CD4-positive, alpha-beta memory T cell (primary cell): ENCODE measurements at regions not wholly inside any gene's neighbourhood (a gene's known extent, or its start where the extent isn't known, plus 50 kb on each side); places are given as distances from the start of the nearest gene placed in this dataset.

ENCODE experiments used
- CTCF ChIA-PET: fragments of 350-600 bp; sonication (Branson Sonifier 250); formaldehyde crosslinking; loops from one replicate; lab custom pipeline; 2021; ENCODE audit warnings: inconsistent platforms; ENCODE audit not compliant: partially characterized antibody; lab: Charles Lee
- POLR2A ChIA-PET: fragments of 350-600 bp; sonication (Branson Sonifier 250); formaldehyde crosslinking; loops from one replicate; lab custom pipeline; 2021; ENCODE audit not compliant: partially characterized antibody; lab: Charles Lee
- DNase-seq, 5 donors: peaks; one replicate each; pipeline versions ENCODE4 v3.0.0 to v3.0.0-alpha.2; 2020 to 2022; ENCODE audit warnings: mixed read lengths in 1 of 5
- H3K27ac ChIP-seq: one replicate; pipeline ENCODE4 v1.7.0; 2013; ENCODE audit warnings: low read depth, low read length
- H3K27me3 ChIP-seq: 2 replicates; pipeline ENCODE4 v1.7.0; 2013; ENCODE audit warnings: mild to moderate bottlenecking, low read length, moderate library complexity; ENCODE audit not compliant: insufficient read depth
- H3K36me3 ChIP-seq: 2 replicates; pipeline ENCODE4 v1.7.0; 2013; ENCODE audit warnings: mild to moderate bottlenecking, low read length, moderate library complexity; ENCODE audit not compliant: insufficient read depth
- H3K4me1 ChIP-seq: 2 replicates; pipeline ENCODE4 v1.7.0; 2013; ENCODE audit warnings: mild to moderate bottlenecking, low read length, moderate library complexity; ENCODE audit not compliant: insufficient read depth
- H3K4me3 ChIP-seq, 2 donors: one replicate each; pipeline ENCODE4 v1.7.0; 2013; ENCODE audit warnings: low read length in 2 of 2, mild to moderate bottlenecking in 1 of 2
- H3K9me3 ChIP-seq, 2 donors: one replicate each; pipeline ENCODE4 v1.7.0; 2013; ENCODE audit warnings: low read length in 2 of 2, control low read depth in 1 of 2; ENCODE audit not compliant: control insufficient read depth in 1 of 2
- H3K27ac Mint-ChIP-seq, 7 donors: one replicate each; pipeline ENCODE4 v1.8.0; 2020 to 2021; ENCODE audit warnings: mixed read lengths in 7 of 7, mild to moderate bottlenecking in 6 of 7, inconsistent platforms in 3 of 7, moderate library complexity in 3 of 7
- H3K27me3 Mint-ChIP-seq, 2 donors: one replicate each; pipeline ENCODE4 v1.8.0; 2020 to 2021; ENCODE audit warnings: mixed read lengths in 2 of 2
- H3K36me3 Mint-ChIP-seq, 2 donors: one replicate each; pipeline ENCODE4 v1.8.0; 2020 to 2021; ENCODE audit warnings: mixed read lengths in 2 of 2, inconsistent platforms in 1 of 2, mild to moderate bottlenecking in 1 of 2
- H3K4me1 Mint-ChIP-seq, 4 donors: one replicate each; pipeline ENCODE4 v1.8.0; 2020 to 2021; ENCODE audit warnings: mixed read lengths in 4 of 4, mild to moderate bottlenecking in 1 of 4
- H3K4me3 Mint-ChIP-seq, 8 donors: one replicate each; pipeline ENCODE4 v1.8.0; 2020 to 2021; ENCODE audit warnings: mixed read lengths in 8 of 8, mild to moderate bottlenecking in 7 of 8, moderate library complexity in 6 of 8, inconsistent platforms in 3 of 8
- H3K9me3 Mint-ChIP-seq, 8 donors: one replicate each; pipeline ENCODE4 v1.8.0; 2020 to 2021; ENCODE audit warnings: mixed read lengths in 8 of 8, mild to moderate bottlenecking in 5 of 8, inconsistent platforms in 3 of 8, moderate library complexity in 1 of 8
- intact Hi-C: fragments of 100-400 bp; cut with micrococcal nuclease; formaldehyde crosslinking; loops from one replicate; pipeline ENCODE4 v1.15.1; 2023

DNA sequence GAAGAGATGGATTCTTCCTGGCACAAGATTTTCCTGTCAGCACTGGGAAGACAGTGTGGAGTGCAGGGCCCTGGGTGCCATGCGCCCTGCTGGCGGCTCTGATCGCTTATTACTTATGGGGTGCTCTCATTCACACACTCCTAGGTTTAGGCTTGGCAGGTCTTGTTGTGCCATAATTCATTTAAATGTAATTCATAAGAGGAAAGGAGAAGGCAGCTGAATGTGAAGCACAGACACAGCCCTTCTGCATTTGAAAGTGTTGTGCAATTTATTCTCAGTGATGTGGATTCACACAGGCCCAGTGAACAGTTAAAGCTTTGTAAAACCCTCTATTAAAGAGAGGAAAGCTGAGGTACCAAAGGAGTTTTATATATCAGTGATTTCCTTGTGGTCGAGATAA, 249.7 kb downstream of the C4orf33 start:
- intact Hi-C loops: no loop called here

DNA sequence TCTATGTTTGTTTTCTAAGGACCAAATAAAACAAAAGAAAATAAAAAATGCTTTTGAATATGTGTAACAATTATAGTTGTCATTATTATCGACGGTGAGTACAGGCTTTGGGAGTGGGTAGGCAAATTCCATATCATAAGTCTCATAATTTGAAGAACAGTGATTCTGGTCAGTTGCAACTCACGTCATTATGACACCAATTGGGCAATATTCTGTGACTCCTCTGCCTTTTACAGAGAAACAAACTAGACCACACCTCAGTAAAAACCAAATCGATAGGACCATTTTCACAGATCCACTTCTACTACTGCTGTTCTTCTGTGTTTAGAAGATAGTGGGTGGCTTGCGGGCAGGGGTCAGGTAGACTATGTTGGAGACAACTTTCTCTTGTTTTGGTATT, 250.1 kb downstream of the C4orf33 start:
- no peak overlapping the region for H3K27ac ChIP-seq
- H3K4me1 Mint-ChIP-seq: peaks cover 0 to 5% (median 2%) of the 10 kb centered on the region in 4 donors
- H3K27me3 ChIP-seq: no peaks in the 10 kb centered on the region
- ChIA-PET POLR2A (no interaction called here), CTCF (interaction anchor here (1.6 kb wide), 1 partner anchor 14 kb away, joined by 4 read pairs; no protein-coding TSS in a partner anchor)
- H3K27me3 Mint-ChIP-seq: peaks cover 0 to 4% of the 10 kb centered on the region in 2 donors
- no peak overlapping the region for H3K27ac Mint-ChIP-seq
- intact Hi-C loops: no loop called here
- DNase-seq: no peak
- H3K36me3 Mint-ChIP-seq: no peaks in the 10 kb centered on the region
- H3K4me3 ChIP-seq: no peak overlapping the region
- no peaks in the 10 kb centered on the region for H3K9me3 Mint-ChIP-seq
- H3K9me3 ChIP-seq: no peaks in the 10 kb centered on the region
- H3K36me3 ChIP-seq: no peaks in the 10 kb centered on the region
- H3K4me3 Mint-ChIP-seq: no peak overlapping the region
- no peaks in the 10 kb centered on the region for H3K4me1 ChIP-seq

More for the DNA sequence above, 249.7 kb downstream of the C4orf33 start:
- Histone ChIP-seq H3K27me3 (no peaks in the 10 kb centered on the region), H3K4me1 (no peaks in the 10 kb centered on the region), H3K27ac (no peak overlapping the region), H3K36me3 (no peaks in the 10 kb centered on the region), H3K4me3 (no peak overlapping the region), H3K9me3 (no peaks in the 10 kb centered on the region)
- Mint-ChIP-seq H3K36me3 (no peaks in the 10 kb centered on the region), H3K9me3 (no peaks in the 10 kb centered on the region), H3K27me3 (peaks cover 0 to 4% of the 10 kb centered on the region in 2 donors), H3K4me1 (peaks cover 0 to 5% (median 2%) of the 10 kb centered on the region in 4 donors), H3K4me3 (no peak overlapping the region), H3K27ac (no peak overlapping the region)
- ChIA-PET CTCF (interaction anchor here (1.6 kb wide), 1 partner anchor 14 kb away, joined by 4 read pairs; no protein-coding TSS in a partner anchor), POLR2A (no interaction called here)
- no peak for DNase-seq

DNA sequence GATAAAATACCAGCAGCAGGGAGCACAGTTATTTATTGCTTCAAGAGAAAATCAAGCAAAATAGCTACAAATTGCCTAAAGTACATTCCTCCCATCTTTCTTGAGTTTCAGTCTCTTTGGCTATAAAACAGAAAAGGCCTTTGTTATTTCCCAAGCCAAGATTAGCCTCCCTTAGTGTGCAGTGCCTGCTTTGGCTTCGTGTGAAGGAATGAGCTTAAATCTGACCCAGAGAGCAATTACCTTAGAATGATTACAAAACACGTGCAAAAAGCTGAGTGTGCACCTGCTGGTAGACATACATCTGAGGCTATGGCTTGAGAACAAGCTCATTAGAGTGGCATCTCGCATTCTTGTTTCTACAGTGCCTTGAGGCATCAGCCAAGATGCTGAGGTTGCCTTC, 250.8 kb downstream of the C4orf33 start:
- CTCF ChIA-PET: interaction anchor here (1.6 to 2.1 kb wide), 2 partner anchors 13 to 16 kb away, joined by 4 to 7 read pairs; no protein-coding TSS in a partner anchor
- Histone ChIP-seq H3K36me3 (no peaks in the 10 kb centered on the region), H3K27me3 (no peaks in the 10 kb centered on the region), H3K4me3 (no peak overlapping the region), H3K27ac (no peak overlapping the region), H3K4me1 (no peaks in the 10 kb centered on the region), H3K9me3 (no peaks in the 10 kb centered on the region)
- Mint-ChIP-seq H3K36me3 (no peaks in the 10 kb centered on the region), H3K4me1 (peaks cover 0 to 5% (median 2%) of the 10 kb centered on the region in 4 donors), H3K27ac (no peak overlapping the region), H3K27me3 (peaks cover 0 to 4% of the 10 kb centered on the region in 2 donors), H3K4me3 (no peak overlapping the region), H3K9me3 (no peaks in the 10 kb centered on the region)
- intact Hi-C loops: no loop called here
- POLR2A ChIA-PET: no interaction called here
- no peak for DNase-seq

- CTCF ChIA-PET: interaction anchor here (0.6 kb wide), 1 partner anchor 573 kb away, joined by 3 read pairs; no protein-coding TSS in a partner anchor
- no peak overlapping the region for H3K4me3 Mint-ChIP-seq
- no peak overlapping the region for H3K27ac ChIP-seq
- H3K9me3 ChIP-seq: no peaks in the 10 kb centered on the region
- H3K27me3 Mint-ChIP-seq: peaks cover 3 to 6% of the 10 kb centered on the region in 2 donors
- H3K4me1 ChIP-seq: no peaks in the 10 kb centered on the region
- intact Hi-C loops: no loop called here
- no peak overlapping the region for H3K27ac Mint-ChIP-seq
- no peak overlapping the region for H3K4me3 ChIP-seq
- POLR2A ChIA-PET: no interaction called here
- H3K27me3 ChIP-seq: no peaks in the 10 kb centered on the region
- no peaks in the 10 kb centered on the region for H3K9me3 Mint-ChIP-seq
- H3K4me1 Mint-ChIP-seq: no peaks in the 10 kb centered on the region
- H3K36me3 ChIP-seq: no peaks in the 10 kb centered on the region
- H3K36me3 Mint-ChIP-seq: no peaks in the 10 kb centered on the region
- no peak for DNase-seq
Measured at GRCh38 chr4:129350834-129351721, 255.1 kb downstream of the C4orf33 start.

GRCh38 chr4:129352480-129352879, 256.5 kb downstream of the C4orf33 start:
- POLR2A ChIA-PET: no interaction called here
- CTCF ChIA-PET: interaction anchor here (1.5 to 2.8 kb wide), 2 partner anchors 9 to 10 kb away, joined by 7 to 22 read pairs; no protein-coding TSS in a partner anchor
- Mint-ChIP-seq H3K4me3 (no peak overlapping the region), H3K27me3 (peaks cover 3 to 8% of the 10 kb centered on the region in 2 donors), H3K9me3 (no peaks in the 10 kb centered on the region), H3K36me3 (no peaks in the 10 kb centered on the region), H3K4me1 (no peaks in the 10 kb centered on the region), H3K27ac (no peak overlapping the region)
- no peak overlapping the region for H3K4me3 ChIP-seq
- intact Hi-C loops: no loop called here
- H3K27ac ChIP-seq: no peak overlapping the region
- H3K9me3 ChIP-seq: no peaks in the 10 kb centered on the region
- H3K27me3 ChIP-seq: no peaks in the 10 kb centered on the region
- no peak for DNase-seq
- no peaks in the 10 kb centered on the region for H3K4me1 ChIP-seq
- no peaks in the 10 kb centered on the region for H3K36me3 ChIP-seq

DNA sequence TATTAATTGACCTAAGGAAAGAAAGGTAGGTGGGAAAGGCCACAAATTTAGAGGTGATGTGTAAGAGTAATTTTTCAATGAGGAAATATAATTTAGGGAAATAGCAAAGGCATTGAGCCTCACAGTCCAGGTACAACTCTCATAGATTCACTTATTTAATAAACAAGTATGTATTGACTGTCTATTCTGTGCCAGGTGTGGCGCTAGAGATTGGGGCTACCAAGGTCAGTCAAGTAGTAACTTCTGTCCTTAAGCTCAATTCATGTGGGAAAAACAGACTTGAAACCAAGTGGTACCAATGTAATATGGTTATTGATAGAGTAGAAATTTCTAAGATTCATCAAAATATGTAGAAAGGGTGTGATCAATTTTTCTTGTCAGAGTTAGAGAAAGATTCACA, 257.5 kb downstream of the C4orf33 start:
- intact Hi-C loops: no loop called here
- DNase-seq: no peak
- H3K27ac Mint-ChIP-seq: no peak overlapping the region
- no peak overlapping the region for H3K4me3 ChIP-seq
- no peaks in the 10 kb centered on the region for H3K9me3 ChIP-seq
- H3K27me3 Mint-ChIP-seq: peaks cover 7 to 8% of the 10 kb centered on the region in 2 donors
- H3K36me3 Mint-ChIP-seq: no peaks in the 10 kb centered on the region
- H3K36me3 ChIP-seq: no peaks in the 10 kb centered on the region
- H3K27me3 ChIP-seq: no peaks in the 10 kb centered on the region
- H3K27ac ChIP-seq: no peak overlapping the region
- POLR2A ChIA-PET: no interaction called here
- no peaks in the 10 kb centered on the region for H3K9me3 Mint-ChIP-seq
- no peak overlapping the region for H3K4me3 Mint-ChIP-seq
- no peaks in the 10 kb centered on the region for H3K4me1 Mint-ChIP-seq
- CTCF ChIA-PET: interaction anchor here (1.5 to 2.8 kb wide), 2 partner anchors 9 to 10 kb away, joined by 7 to 22 read pairs; no protein-coding TSS in a partner anchor
- no peaks in the 10 kb centered on the region for H3K4me1 ChIP-seq

GRCh38 chr4:129355031-129355430, 259.1 kb downstream of the C4orf33 start:
- H3K4me3 ChIP-seq: no peak overlapping the region
- CTCF ChIA-PET: no interaction called here
- Mint-ChIP-seq H3K9me3 (no peaks in the 10 kb centered on the region), H3K4me1 (no peaks in the 10 kb centered on the region), H3K27ac (no peak overlapping the region), H3K36me3 (no peaks in the 10 kb centered on the region), H3K4me3 (no peak overlapping the region), H3K27me3 (peaks cover 7% of the 10 kb centered on the region in 2 donors)
- H3K27ac ChIP-seq: no peak overlapping the region
- H3K9me3 ChIP-seq: no peaks in the 10 kb centered on the region
- no peaks in the 10 kb centered on the region for H3K36me3 ChIP-seq
- intact Hi-C loops: no loop called here
- H3K4me1 ChIP-seq: no peaks in the 10 kb centered on the region
- POLR2A ChIA-PET: no interaction called here
- DNase-seq: no peak
- H3K27me3 ChIP-seq: no peaks in the 10 kb centered on the region
